Erythroblast (primary cell): ENCODE measurements at regions not wholly inside any gene's neighbourhood (a gene's known extent, or its start where the extent isn't known, plus 50 kb on each side); places are given as distances from the start of the nearest gene placed in this dataset.

Experiments used
- GATA1 ChIP-seq: IDR thresholded peaks from 2 replicates; pipeline ENCODE4 v1.6.1; 2011; ENCODE audit warnings: low read depth, mild to moderate bottlenecking, control low read depth, low read length, moderate library complexity
- POLR2A ChIP-seq: IDR thresholded peaks from 2 replicates; pipeline ENCODE4 v1.6.1; 2011; ENCODE audit warnings: mild to moderate bottlenecking, low read length

GRCh38 chr2:216306868-216307267, 65.4 kb downstream of the MARCHF4 start:
- no peak for TF ChIP-seq POLR2A
- TF ChIP-seq GATA1: no peak
